ENCODE measurements at regions not wholly inside any gene's neighbourhood (a gene's known extent, or its start where the extent isn't known, plus 50 kb on each side); places are given as distances from the start of the nearest gene placed in this dataset.
"Not testable (repeated sequence)": the region's sequence is repeated elsewhere in the genome, so short reads cannot be mapped to it uniquely, and the experiment has no call there.

GRCh38 chr19:56976995-56977906, 136.7 kb upstream of the PEG3 start:
- H3K36me3 ChIP-seq (ENCODE audit: control insufficient read depth, insufficient read depth, low read length), result no peaks in the 10 kb centered on the region
- H3K4me3 ChIP-seq (ENCODE audit: low read length), result no peak overlapping the region
- H3K27ac ChIP-seq (ENCODE audit: low read length), result no peak overlapping the region
- no peak for DNase-seq
- WGBS (ENCODE audit: insufficient coverage, low lambda C conversion rate), result 100% methylated on average over 2 of the region's 14 CpGs
- H3K27me3 ChIP-seq (ENCODE audit: control insufficient read depth, insufficient read depth, low read length), result no peaks in the 10 kb centered on the region
- peaks cover 8% of the 10 kb centered on the region for H3K4me1 ChIP-seq (ENCODE audit: control insufficient read depth, insufficient read depth, low read length)
- no peaks in the 10 kb centered on the region for H3K9me3 ChIP-seq (ENCODE audit: control insufficient read depth, low read depth, low read length)

- no peaks in the 10 kb centered on the region for H3K36me3 ChIP-seq (ENCODE audit: control insufficient read depth, insufficient read depth, low read length)
- 82% methylated on average over 7 of the region's 20 CpGs for WGBS (ENCODE audit: insufficient coverage, low lambda C conversion rate)
- H3K27ac ChIP-seq (ENCODE audit: low read length), result no peak overlapping the region
- peaks cover 8% of the 10 kb centered on the region for H3K4me1 ChIP-seq (ENCODE audit: control insufficient read depth, insufficient read depth, low read length)
- H3K4me3 ChIP-seq (ENCODE audit: low read length), result no peak overlapping the region
- no peaks in the 10 kb centered on the region for H3K27me3 ChIP-seq (ENCODE audit: control insufficient read depth, insufficient read depth, low read length)
- no peaks in the 10 kb centered on the region for H3K9me3 ChIP-seq (ENCODE audit: control insufficient read depth, low read depth, low read length)
- DNase-seq, result no peak
These were observed 137.6 kb upstream of the PEG3 start for GRCh38 chr19:56978023-56978565.

- H3K27ac ChIP-seq (ENCODE audit: low read length); H3K4me3 ChIP-seq (ENCODE audit: low read length); H3K27me3 ChIP-seq (ENCODE audit: control insufficient read depth, insufficient read depth, low read length); H3K36me3 ChIP-seq (ENCODE audit: control insufficient read depth, insufficient read depth, low read length); H3K4me1 ChIP-seq (ENCODE audit: control insufficient read depth, insufficient read depth, low read length); H3K9me3 ChIP-seq (ENCODE audit: control insufficient read depth, low read depth, low read length); DNase-seq: not testable (repeated sequence)
- no CpG with 5 or more reads among the region's 7 CpGs for WGBS (ENCODE audit: insufficient coverage, low lambda C conversion rate)
These were observed 139.5 kb upstream of the USP29 start for GRCh38 chr19:56980326-56980725.

GRCh38 chr19:56980906-56981305, 138.9 kb upstream of the USP29 start:
- no peak for DNase-seq
- H3K36me3 ChIP-seq (ENCODE audit: control insufficient read depth, insufficient read depth, low read length), result no peaks in the 10 kb centered on the region
- H3K4me1 ChIP-seq (ENCODE audit: control insufficient read depth, insufficient read depth, low read length), result no peaks in the 10 kb centered on the region
- no peaks in the 10 kb centered on the region for H3K27me3 ChIP-seq (ENCODE audit: control insufficient read depth, insufficient read depth, low read length)
- H3K27ac ChIP-seq (ENCODE audit: low read length), result no peak overlapping the region
- H3K9me3 ChIP-seq (ENCODE audit: control insufficient read depth, low read depth, low read length), result no peaks in the 10 kb centered on the region
- no peak overlapping the region for H3K4me3 ChIP-seq (ENCODE audit: low read length)
- no CpG with 5 or more reads among the region's 16 CpGs for WGBS (ENCODE audit: insufficient coverage, low lambda C conversion rate)

DNA sequence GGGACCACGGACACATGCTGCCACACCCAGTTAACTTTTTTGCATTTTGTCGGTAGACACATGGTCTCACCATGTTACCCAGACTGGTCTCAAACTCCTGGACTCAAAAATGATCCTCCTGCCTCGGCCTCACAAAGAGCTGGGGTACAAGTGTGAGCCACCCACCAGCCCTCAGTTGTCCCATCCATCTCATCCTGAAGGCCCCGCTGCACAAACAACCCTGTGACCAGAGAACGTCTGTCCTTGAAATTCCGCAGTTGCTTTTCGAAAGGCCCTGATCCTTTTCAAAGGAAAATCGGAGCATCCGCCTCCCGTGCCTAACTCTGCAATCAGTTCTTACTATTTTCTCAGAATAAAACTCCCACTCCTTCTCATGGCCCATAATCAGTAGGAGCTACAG, 138.3 kb upstream of the USP29 start:
- H3K36me3 ChIP-seq (ENCODE audit: control insufficient read depth, insufficient read depth, low read length); H3K4me1 ChIP-seq (ENCODE audit: control insufficient read depth, insufficient read depth, low read length); H3K9me3 ChIP-seq (ENCODE audit: control insufficient read depth, low read depth, low read length); H3K27ac ChIP-seq (ENCODE audit: low read length); H3K27me3 ChIP-seq (ENCODE audit: control insufficient read depth, insufficient read depth, low read length); H3K4me3 ChIP-seq (ENCODE audit: low read length); DNase-seq: not testable (repeated sequence)
- no CpG with 5 or more reads among the region's 10 CpGs for WGBS (ENCODE audit: insufficient coverage, low lambda C conversion rate)

- no peak for DNase-seq
- Histone ChIP-seq H3K4me1 (ENCODE audit: control insufficient read depth, insufficient read depth, low read length) (no peaks in the 10 kb centered on the region), H3K9me3 (ENCODE audit: control insufficient read depth, low read depth, low read length) (no peaks in the 10 kb centered on the region), H3K36me3 (ENCODE audit: control insufficient read depth, insufficient read depth, low read length) (no peaks in the 10 kb centered on the region), H3K27me3 (ENCODE audit: control insufficient read depth, insufficient read depth, low read length) (no peaks in the 10 kb centered on the region), H3K4me3 (ENCODE audit: low read length) (no peak overlapping the region), H3K27ac (ENCODE audit: low read length) (no peak overlapping the region)
- 20% methylated on average over 2 of the region's 7 CpGs for WGBS (ENCODE audit: insufficient coverage, low lambda C conversion rate)
These were observed 136.6 kb upstream of the USP29 start for GRCh38 chr19:56983171-56983570.

GRCh38 chr19:56983804-56984203, 136.0 kb upstream of the USP29 start:
- H3K36me3 ChIP-seq (ENCODE audit: control insufficient read depth, insufficient read depth, low read length), result no peaks in the 10 kb centered on the region
- H3K27ac ChIP-seq (ENCODE audit: low read length), result no peak overlapping the region
- no peaks in the 10 kb centered on the region for H3K4me1 ChIP-seq (ENCODE audit: control insufficient read depth, insufficient read depth, low read length)
- 100% methylated on average over 1 of the region's 3 CpGs for WGBS (ENCODE audit: insufficient coverage, low lambda C conversion rate)
- no peaks in the 10 kb centered on the region for H3K9me3 ChIP-seq (ENCODE audit: control insufficient read depth, low read depth, low read length)
- DNase-seq, result no peak
- H3K27me3 ChIP-seq (ENCODE audit: control insufficient read depth, insufficient read depth, low read length), result no peaks in the 10 kb centered on the region
- no peak overlapping the region for H3K4me3 ChIP-seq (ENCODE audit: low read length)

GRCh38 chr19:56986386-56986785, 133.4 kb upstream of the USP29 start:
- DNase-seq, result no peak
- no peaks in the 10 kb centered on the region for H3K36me3 ChIP-seq (ENCODE audit: control insufficient read depth, insufficient read depth, low read length)
- H3K4me1 ChIP-seq (ENCODE audit: control insufficient read depth, insufficient read depth, low read length), result no peaks in the 10 kb centered on the region
- no peaks in the 10 kb centered on the region for H3K27me3 ChIP-seq (ENCODE audit: control insufficient read depth, insufficient read depth, low read length)
- no peak overlapping the region for H3K27ac ChIP-seq (ENCODE audit: low read length)
- no peaks in the 10 kb centered on the region for H3K9me3 ChIP-seq (ENCODE audit: control insufficient read depth, low read depth, low read length)
- no CpG with 5 or more reads among the region's 9 CpGs for whole genome bisulfite sequencing (ENCODE audit: insufficient coverage, low lambda C conversion rate)
- H3K4me3 ChIP-seq (ENCODE audit: low read length), result no peak overlapping the region

- no peaks in the 10 kb centered on the region for H3K9me3 ChIP-seq (ENCODE audit: control insufficient read depth, low read depth, low read length)
- 73% methylated on average over 3 of the region's 15 CpGs for WGBS (ENCODE audit: insufficient coverage, low lambda C conversion rate)
- no peaks in the 10 kb centered on the region for H3K4me1 ChIP-seq (ENCODE audit: control insufficient read depth, insufficient read depth, low read length)
These were observed 132.6 kb upstream of the USP29 start for GRCh38 chr19:56987184-56987583.

DNA sequence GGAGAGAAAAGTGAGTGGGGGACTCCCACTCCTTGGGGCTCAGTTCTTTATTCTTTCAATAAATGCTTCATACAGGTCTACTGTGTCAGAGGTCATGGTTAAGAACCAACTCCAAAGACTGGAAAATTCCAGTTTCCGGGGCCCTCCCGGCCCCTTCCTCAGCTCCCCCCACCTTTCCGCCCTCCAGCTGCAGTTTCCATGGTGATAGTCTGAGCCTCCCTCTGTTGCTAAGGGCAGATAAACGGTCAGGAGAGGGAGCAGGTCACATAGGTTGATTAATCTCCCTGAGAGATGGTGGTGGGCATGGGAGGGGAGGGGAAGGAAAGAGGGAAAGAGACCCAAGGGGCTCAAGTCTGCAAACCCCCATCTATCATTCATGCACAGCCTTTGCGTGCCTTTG, 131.5 kb upstream of the USP29 start:
- no peak for DNase-seq
- no peaks in the 10 kb centered on the region for H3K4me1 ChIP-seq (ENCODE audit: control insufficient read depth, insufficient read depth, low read length)
- H3K36me3 ChIP-seq (ENCODE audit: control insufficient read depth, insufficient read depth, low read length), result no peaks in the 10 kb centered on the region
- no peak overlapping the region for H3K4me3 ChIP-seq (ENCODE audit: low read length)
- H3K27ac ChIP-seq (ENCODE audit: low read length), result no peak overlapping the region
- no CpG with 5 or more reads among the region's 5 CpGs for WGBS (ENCODE audit: insufficient coverage, low lambda C conversion rate)
- H3K27me3 ChIP-seq (ENCODE audit: control insufficient read depth, insufficient read depth, low read length), result no peaks in the 10 kb centered on the region
- no peaks in the 10 kb centered on the region for H3K9me3 ChIP-seq (ENCODE audit: control insufficient read depth, low read depth, low read length)

More at GRCh38 chr19:56987184-56987583, 132.6 kb upstream of the USP29 start:
- no peaks in the 10 kb centered on the region for H3K27me3 ChIP-seq (ENCODE audit: control insufficient read depth, insufficient read depth, low read length)
- no peak for DNase-seq
- no peak overlapping the region for H3K4me3 ChIP-seq (ENCODE audit: low read length)
- H3K27ac ChIP-seq (ENCODE audit: low read length), result no peak overlapping the region
- no peaks in the 10 kb centered on the region for H3K36me3 ChIP-seq (ENCODE audit: control insufficient read depth, insufficient read depth, low read length)

DNA sequence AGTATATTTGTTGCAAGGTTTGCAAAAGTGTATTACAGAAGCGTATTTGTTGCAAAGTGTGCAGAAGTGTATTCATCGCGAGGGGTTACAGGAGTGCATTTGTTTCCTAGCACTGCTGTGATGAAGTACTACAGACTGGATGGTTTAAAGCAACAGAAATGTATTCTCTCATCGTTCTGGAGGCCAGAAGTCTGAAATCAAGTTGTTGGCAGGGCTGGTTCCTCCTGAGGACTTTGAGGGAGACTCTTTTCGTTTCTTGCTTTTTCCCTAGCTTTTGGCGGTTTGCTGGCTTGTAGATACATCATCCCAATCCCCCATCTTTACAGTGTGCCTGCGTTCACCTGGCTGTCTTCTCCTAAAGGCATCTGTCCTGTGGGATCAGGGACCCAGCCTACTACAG, 127.9 kb upstream of the USP29 start:
- no peaks in the 10 kb centered on the region for H3K9me3 ChIP-seq (ENCODE audit: control insufficient read depth, low read depth, low read length)
- no CpG with 5 or more reads among the region's 7 CpGs for WGBS (ENCODE audit: insufficient coverage, low lambda C conversion rate)
- H3K27me3 ChIP-seq (ENCODE audit: control insufficient read depth, insufficient read depth, low read length), result no peaks in the 10 kb centered on the region
- H3K36me3 ChIP-seq (ENCODE audit: control insufficient read depth, insufficient read depth, low read length), result no peaks in the 10 kb centered on the region
- no peak overlapping the region for H3K27ac ChIP-seq (ENCODE audit: low read length)
- H3K4me3 ChIP-seq (ENCODE audit: low read length), result no peak overlapping the region
- H3K4me1 ChIP-seq (ENCODE audit: control insufficient read depth, insufficient read depth, low read length), result no peaks in the 10 kb centered on the region
- DNase-seq, result no peak
